ENCODE measurements at regions not wholly inside any gene's neighbourhood (a gene's known extent, or its start where the extent isn't known, plus 50 kb on each side); places are given as distances from the start of the nearest gene placed in this dataset.

DNA sequence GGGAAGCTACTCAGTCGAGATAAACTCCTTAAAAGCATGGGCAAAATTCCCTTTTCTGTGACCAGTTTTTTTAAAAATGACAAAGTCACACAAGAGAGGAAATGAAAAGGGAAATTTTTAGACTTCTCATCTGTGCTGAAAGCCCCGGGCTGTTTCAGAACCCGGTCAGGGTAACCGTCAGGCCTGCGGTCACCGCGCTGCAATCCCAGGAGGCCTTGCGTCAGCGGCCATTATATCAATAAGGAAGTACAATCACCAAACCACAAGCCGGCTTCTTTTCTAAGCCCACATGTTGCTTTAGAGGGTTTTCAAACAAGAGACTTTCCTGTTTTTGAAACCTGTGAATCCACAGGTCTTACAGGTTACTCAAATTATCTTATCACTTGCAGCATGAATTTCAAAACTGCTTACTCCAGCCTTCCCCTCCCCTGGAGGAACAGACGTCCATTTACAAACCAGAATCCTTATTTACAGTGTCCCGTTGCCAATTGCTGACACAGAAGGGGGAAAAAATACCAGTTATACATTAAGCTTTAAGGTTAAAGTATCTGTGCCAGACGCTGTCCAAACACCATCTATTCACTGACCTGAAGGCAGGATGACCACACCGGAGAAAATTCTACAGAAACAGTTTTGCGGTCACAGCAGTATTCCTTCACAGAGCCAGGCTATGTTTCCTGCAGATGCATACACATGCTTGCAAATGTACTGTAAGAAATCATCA, 165.3 kb downstream of the TOMM20 start (continued):
- TF ChIP-seq FOXJ2 (tag; IDR thresholded peaks at IDR 0.05) (peak; percentile 85), TSC22D4 (tag; IDR thresholded peaks at IDR 0.05) (no peak), ZNF586 (CRISPR knock-in tag; conservative IDR thresholded peaks at IDR 0.05) (no peak), ZNF507 (tag; conservative IDR thresholded peaks at IDR 0.05) (no peak), CC2D1A (IDR thresholded peaks at IDR 0.05) (no peak), POLR2B (IDR thresholded peaks at IDR 0.05; ENCODE audit: low read depth, partially characterized antibody) (no peak), YBX1 (IDR thresholded peaks at IDR 0.05) (no peak), KLF13 (tag; IDR thresholded peaks at IDR 0.05; ENCODE audit: borderline replicate concordance, low read depth) (0 out of 2 replicates have a peak, but pooled peaks have one; percentile 50), JUND (IDR thresholded peaks at IDR 0.05; ENCODE audit: borderline replicate concordance, low read depth, low read length) (peak; percentile 55), JUND (tag; IDR thresholded peaks at IDR 0.05; ENCODE audit: borderline replicate concordance, low read depth, low read length) (peak; percentile 54; the same call in 1 of the 3 replicates), PHF20 (IDR thresholded peaks at IDR 0.05; ENCODE audit: partially characterized antibody) (peak; percentile 82), EHMT2 (IDR thresholded peaks at IDR 0.05) (0 out of 2 replicates have a peak, but pooled peaks have one; percentile 9), CBX1 (IDR thresholded peaks at IDR 0.05; ENCODE audit: low read depth) (peak; percentile 38; the same call in 1 of the 2 replicates), ZZZ3 (IDR thresholded peaks at IDR 0.05) (no peak), PHF21A (IDR thresholded peaks at IDR 0.05; ENCODE audit: borderline replicate concordance, low read depth) (no peak), ZNF696 (CRISPR knock-in tag; conservative IDR thresholded peaks at IDR 0.05) (no peak)
- TF ChIP-seq, protein P1, sequence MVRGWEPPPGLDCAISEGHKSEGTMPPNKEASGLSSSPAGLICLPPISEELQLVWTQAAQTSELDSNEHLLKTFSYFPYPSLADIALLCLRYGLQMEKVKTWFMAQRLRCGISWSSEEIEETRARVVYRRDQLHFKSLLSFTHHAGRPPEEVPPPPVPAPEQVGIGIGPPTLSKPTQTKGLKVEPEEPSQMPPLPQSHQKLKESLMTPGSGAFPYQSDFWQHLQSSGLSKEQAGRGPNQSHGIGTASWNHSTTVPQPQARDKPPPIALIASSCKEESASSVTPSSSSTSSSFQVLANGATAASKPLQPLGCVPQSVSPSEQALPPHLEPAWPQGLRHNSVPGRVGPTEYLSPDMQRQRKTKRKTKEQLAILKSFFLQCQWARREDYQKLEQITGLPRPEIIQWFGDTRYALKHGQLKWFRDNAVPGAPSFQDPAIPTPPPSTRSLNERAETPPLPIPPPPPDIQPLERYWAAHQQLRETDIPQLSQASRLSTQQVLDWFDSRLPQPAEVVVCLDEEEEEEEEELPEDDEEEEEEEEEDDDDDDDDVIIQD (CRISPR knock-in tag; IDR thresholded peaks at IDR 0.05), result no peak
- TF ChIP-seq, protein P2, sequence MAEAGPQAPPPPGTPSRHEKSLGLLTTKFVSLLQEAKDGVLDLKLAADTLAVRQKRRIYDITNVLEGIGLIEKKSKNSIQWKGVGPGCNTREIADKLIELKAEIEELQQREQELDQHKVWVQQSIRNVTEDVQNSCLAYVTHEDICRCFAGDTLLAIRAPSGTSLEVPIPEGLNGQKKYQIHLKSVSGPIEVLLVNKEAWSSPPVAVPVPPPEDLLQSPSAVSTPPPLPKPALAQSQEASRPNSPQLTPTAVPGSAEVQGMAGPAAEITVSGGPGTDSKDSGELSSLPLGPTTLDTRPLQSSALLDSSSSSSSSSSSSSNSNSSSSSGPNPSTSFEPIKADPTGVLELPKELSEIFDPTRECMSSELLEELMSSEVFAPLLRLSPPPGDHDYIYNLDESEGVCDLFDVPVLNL (CRISPR knock-in tag; IDR thresholded peaks at IDR 0.05; ENCODE audit: low read depth), result no peak
- TF ChIP-seq, protein P3, sequence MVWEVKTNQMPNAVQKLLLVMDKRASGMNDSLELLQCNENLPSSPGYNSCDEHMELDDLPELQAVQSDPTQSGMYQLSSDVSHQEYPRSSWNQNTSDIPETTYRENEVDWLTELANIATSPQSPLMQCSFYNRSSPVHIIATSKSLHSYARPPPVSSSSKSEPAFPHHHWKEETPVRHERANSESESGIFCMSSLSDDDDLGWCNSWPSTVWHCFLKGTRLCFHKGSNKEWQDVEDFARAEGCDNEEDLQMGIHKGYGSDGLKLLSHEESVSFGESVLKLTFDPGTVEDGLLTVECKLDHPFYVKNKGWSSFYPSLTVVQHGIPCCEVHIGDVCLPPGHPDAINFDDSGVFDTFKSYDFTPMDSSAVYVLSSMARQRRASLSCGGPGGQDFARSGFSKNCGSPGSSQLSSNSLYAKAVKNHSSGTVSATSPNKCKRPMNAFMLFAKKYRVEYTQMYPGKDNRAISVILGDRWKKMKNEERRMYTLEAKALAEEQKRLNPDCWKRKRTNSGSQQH (CRISPR knock-in tag; IDR thresholded peaks at IDR 0.05), result no peak
- TF ChIP-seq, protein P4, sequence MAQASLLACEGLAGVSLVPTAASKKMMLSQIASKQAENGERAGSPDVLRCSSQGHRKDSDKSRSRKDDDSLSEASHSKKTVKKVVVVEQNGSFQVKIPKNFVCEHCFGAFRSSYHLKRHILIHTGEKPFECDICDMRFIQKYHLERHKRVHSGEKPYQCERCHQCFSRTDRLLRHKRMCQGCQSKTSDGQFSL (CRISPR knock-in tag; IDR thresholded peaks at IDR 0.05), result no peak
- TF ChIP-seq, protein P4 (tag; IDR thresholded peaks at IDR 0.05), result peak in 1 of 2 experiments; percentile 89; a peak in 2 of 4 replicates
- TF ChIP-seq, protein P5, sequence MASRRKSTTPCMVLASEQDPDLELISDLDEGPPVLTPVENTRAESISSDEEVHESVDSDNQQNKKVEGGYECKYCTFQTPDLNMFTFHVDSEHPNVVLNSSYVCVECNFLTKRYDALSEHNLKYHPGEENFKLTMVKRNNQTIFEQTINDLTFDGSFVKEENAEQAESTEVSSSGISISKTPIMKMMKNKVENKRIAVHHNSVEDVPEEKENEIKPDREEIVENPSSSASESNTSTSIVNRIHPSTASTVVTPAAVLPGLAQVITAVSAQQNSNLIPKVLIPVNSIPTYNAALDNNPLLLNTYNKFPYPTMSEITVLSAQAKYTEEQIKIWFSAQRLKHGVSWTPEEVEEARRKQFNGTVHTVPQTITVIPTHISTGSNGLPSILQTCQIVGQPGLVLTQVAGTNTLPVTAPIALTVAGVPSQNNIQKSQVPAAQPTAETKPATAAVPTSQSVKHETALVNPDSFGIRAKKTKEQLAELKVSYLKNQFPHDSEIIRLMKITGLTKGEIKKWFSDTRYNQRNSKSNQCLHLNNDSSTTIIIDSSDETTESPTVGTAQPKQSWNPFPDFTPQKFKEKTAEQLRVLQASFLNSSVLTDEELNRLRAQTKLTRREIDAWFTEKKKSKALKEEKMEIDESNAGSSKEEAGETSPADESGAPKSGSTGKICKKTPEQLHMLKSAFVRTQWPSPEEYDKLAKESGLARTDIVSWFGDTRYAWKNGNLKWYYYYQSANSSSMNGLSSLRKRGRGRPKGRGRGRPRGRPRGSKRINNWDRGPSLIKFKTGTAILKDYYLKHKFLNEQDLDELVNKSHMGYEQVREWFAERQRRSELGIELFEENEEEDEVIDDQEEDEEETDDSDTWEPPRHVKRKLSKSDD (conservative IDR thresholded peaks at IDR 0.05; ENCODE audit: low read length), result peak; percentile 88

Data from K562 (cell line).